C4-2B (cell line): ENCODE measurements at regions not wholly inside any gene's neighbourhood (a gene's known extent, or its start where the extent isn't known, plus 50 kb on each side); places are given as distances from the start of the nearest gene placed in this dataset.

ENCODE experiments used
- ZFX ChIP-seq: fragments of 450-650 bp; IDR thresholded peaks from 2 replicates; pipeline ENCODE4 v1.6.1; 2017
- TF ChIP-seq, protein P1 (sequence below): fragments of 450-650 bp; conservative IDR thresholded peaks from 2 replicates; pipeline ENCODE4 v1.5.1; 2017; ENCODE audit warnings: mild to moderate bottlenecking

DNA sequence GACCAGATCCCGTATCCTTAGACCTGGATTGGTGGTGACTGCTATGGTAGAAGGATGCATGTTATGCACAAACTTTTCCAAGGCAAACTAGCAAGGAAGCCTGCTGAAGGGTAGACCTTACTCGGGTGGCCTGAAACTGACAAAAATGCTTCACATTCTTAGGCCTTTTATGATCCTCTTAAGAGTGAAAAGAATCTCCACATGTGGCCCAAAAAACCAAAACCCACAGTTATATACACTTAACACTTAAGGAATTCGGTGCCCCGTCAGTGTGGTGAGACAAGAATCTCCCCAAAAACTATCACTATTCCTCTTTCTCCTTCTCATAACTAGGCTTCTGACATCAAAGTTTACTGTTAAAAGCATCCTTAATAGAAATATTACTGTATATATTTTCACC is 130.1 kb upstream of the SOX2 start:
- TF ChIP-seq, protein P1, sequence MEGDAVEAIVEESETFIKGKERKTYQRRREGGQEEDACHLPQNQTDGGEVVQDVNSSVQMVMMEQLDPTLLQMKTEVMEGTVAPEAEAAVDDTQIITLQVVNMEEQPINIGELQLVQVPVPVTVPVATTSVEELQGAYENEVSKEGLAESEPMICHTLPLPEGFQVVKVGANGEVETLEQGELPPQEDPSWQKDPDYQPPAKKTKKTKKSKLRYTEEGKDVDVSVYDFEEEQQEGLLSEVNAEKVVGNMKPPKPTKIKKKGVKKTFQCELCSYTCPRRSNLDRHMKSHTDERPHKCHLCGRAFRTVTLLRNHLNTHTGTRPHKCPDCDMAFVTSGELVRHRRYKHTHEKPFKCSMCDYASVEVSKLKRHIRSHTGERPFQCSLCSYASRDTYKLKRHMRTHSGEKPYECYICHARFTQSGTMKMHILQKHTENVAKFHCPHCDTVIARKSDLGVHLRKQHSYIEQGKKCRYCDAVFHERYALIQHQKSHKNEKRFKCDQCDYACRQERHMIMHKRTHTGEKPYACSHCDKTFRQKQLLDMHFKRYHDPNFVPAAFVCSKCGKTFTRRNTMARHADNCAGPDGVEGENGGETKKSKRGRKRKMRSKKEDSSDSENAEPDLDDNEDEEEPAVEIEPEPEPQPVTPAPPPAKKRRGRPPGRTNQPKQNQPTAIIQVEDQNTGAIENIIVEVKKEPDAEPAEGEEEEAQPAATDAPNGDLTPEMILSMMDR: no peak
- TF ChIP-seq ZFX: no peak
